HL-60 (cell line): ENCODE measurements at regions not wholly inside any gene's neighbourhood (a gene's known extent, or its start where the extent isn't known, plus 50 kb on each side); places are given as distances from the start of the nearest gene placed in this dataset.

Experiments
- DNase-seq, 2 experiments: peaks; one replicate each; pipeline ENCODE4 v3.0.0-alpha.2; 2010 to 2020; ENCODE audit warnings: low read depth in 1 of 2, low spot score in 1 of 2
- H3K27ac ChIP-seq: fragments of 250-450 bp; sonication (Bioruptor Pico); replicated peaks from 2 replicates; pipeline ENCODE4 v1.5.1; 2020; ENCODE audit warnings: mild to moderate bottlenecking, moderate library complexity
- H3K27me3 ChIP-seq: fragments of 250-450 bp; sonication (Bioruptor Pico); 2 replicates; pipeline ENCODE4 v1.5.1; 2021; ENCODE audit warnings: mild to moderate bottlenecking, moderate library complexity; ENCODE audit not compliant: insufficient read depth, poor library complexity, severe bottlenecking
- H3K4me3 ChIP-seq: replicated peaks from 2 replicates; pipeline ENCODE4 v1.5.1; 2011; ENCODE audit warnings: mild to moderate bottlenecking, control low read depth, low read length; ENCODE audit not compliant: insufficient read depth
- CTCF ChIP-seq: IDR thresholded peaks from one replicate; pipeline ENCODE4 v1.5.1; 2011; ENCODE audit warnings: low read length, control low read depth, inconsistent platforms; ENCODE audit not compliant: insufficient read depth
- GABPA ChIP-seq: IDR thresholded peaks from 2 replicates; pipeline ENCODE4 v1.6.1; 2012; ENCODE audit warnings: low read depth
- POLR2AphosphoS5 ChIP-seq: IDR thresholded peaks from 2 replicates; pipeline ENCODE4 v1.6.1; 2012; ENCODE audit warnings: low read depth
- REST ChIP-seq: IDR thresholded peaks from 2 replicates; pipeline ENCODE4 v1.6.1; 2012; ENCODE audit warnings: low read depth; ENCODE audit not compliant: insufficient replicate concordance
- SPI1 ChIP-seq: IDR thresholded peaks from 2 replicates; pipeline ENCODE4 v1.6.1; 2012; ENCODE audit warnings: low read depth, mild to moderate bottlenecking, borderline replicate concordance

DNA sequence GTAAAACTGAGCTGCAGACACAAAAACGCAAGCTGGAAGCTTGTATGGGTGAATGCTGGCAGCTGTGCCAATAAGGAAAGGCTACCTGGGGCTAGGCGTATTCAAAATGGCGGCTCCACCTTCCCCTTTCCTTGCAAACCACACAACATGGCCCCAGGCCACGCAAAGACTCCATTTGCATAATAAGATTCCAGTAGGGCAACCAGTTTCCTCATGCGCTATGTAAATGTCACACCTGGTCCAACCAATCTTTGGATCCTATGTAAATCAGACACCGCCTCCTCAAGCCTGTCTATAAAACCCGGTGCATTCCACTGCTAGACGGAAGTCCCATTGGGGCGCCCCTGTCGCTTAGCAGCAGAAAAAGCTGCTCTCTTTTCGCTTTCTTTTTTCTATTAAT, 505.9 kb upstream of the BTBD3 start:
- TF ChIP-seq GABPA, result no peak
- TF ChIP-seq REST, result no peak
- no peak for TF ChIP-seq SPI1
- no peak for TF ChIP-seq CTCF
- H3K27ac ChIP-seq, result no peak overlapping the region
- H3K27me3 ChIP-seq, result no peaks in the 10 kb centered on the region
- H3K4me3 ChIP-seq, result no peak overlapping the region
- DNase-seq, result no peak

DNA sequence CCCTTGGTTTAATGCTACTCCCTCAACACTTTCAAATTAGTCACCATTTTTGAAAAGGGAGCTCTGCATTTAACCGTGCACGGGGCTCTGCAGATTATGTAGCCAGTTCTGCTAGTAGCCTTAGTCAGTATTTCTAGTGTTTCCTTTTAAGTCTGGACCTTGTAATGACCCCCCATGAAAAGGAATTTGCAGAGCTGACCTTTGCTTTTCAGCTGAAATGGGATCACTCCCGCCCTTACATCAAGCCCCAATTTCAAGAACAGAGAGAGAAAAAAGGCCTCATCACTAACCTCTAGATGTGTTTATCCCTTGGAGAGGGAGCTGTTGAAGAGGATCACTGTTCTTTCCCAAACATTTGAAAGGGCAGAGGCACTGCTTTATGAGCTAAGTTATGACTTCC, 490.7 kb upstream of the BTBD3 start:
- Histone ChIP-seq H3K27ac (no peak overlapping the region), H3K4me3 (no peak overlapping the region), H3K27me3 (no peaks in the 10 kb centered on the region)
- TF ChIP-seq POLR2AphosphoS5, result no peak
- no peak for TF ChIP-seq GABPA
- no peak for TF ChIP-seq CTCF
- TF ChIP-seq SPI1, result no peak
- no peak for DNase-seq

DNA sequence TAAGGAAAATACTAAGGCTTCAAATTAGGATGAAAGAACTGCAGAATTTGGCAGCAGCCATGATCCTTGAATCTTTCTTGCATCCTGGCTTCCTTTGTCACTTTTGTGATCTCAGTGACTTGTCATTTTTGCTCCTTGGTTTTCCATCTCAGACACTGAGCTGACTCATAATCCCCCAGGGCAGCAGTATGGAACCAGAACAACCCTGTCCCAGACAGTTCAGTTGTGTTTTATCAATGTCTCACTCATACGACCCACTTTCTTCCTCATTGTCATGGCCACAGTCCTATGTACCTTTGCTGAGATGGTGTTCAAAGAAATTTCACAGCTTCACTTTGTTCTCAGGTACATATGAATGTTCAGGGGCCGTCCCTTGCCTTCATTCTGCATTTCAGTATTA, 488.5 kb upstream of the BTBD3 start:
- Histone ChIP-seq H3K27me3 (no peaks in the 10 kb centered on the region), H3K27ac (no peak overlapping the region), H3K4me3 (no peak overlapping the region)
- TF ChIP-seq SPI1, result no peak
- no peak for TF ChIP-seq POLR2AphosphoS5
- DNase-seq, result no peak

DNA sequence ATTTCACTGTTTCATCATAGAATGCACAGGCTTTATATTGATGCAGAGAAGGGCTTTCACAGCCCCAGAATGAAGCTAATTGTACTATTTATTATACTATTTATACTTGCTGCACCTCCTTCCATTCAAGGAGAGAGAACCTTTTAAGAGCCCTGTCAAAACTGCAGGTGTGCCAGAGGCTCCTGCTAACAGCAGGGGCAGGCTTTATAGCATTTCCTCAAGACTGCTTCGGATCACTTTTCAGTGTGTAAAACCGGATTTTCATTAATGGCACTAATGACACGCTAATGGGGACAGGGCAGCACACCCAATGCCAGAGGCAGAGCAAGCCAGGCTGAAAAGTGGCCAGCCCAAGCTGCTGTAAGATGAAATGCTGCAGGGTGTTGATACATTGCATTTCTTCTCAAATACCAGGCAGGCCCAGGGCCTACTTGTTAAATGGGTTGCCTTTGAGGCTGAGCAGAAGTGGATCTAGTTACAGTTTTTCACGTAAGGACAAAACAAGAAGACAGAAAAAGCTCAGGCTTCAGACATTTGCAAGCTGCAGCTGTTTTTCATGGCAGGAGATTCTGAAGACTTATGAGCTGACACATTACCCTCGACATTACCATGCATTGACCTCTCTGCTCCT, 487.7 kb upstream of the BTBD3 start:
- H3K27ac ChIP-seq, result no peak overlapping the region
- H3K27me3 ChIP-seq, result no peaks in the 10 kb centered on the region
- no peak overlapping the region for H3K4me3 ChIP-seq
- TF ChIP-seq SPI1 (no peak), GABPA (no peak), REST (no peak), POLR2AphosphoS5 (no peak), CTCF (no peak)
- DNase-seq, result no peak
